Neural crest cell (in vitro differentiated cells): ENCODE measurements at regions not wholly inside any gene's neighbourhood (a gene's known extent, or its start where the extent isn't known, plus 50 kb on each side); places are given as distances from the start of the nearest gene placed in this dataset.
"Not testable (repeated sequence)": the region's sequence is repeated elsewhere in the genome, so short reads cannot be mapped to it uniquely, and the experiment has no call there.

Source experiments
- DNase-seq: peaks from one replicate; pipeline ENCODE4 v3.0.0; 2021; ENCODE audit warnings: low read depth, mixed read lengths, low spot score
- H3K27ac Mint-ChIP-seq: one replicate; pipeline ENCODE4 v1.8.0; 2021; ENCODE audit warnings: mild to moderate bottlenecking, mixed read lengths; ENCODE audit not compliant: unreplicated experiment
- H3K27me3 Mint-ChIP-seq: 2 replicates; pipeline ENCODE4 v1.8.0; 2021; ENCODE audit warnings: low read depth, mild to moderate bottlenecking, mixed read lengths
- H3K36me3 Mint-ChIP-seq: 2 replicates; pipeline ENCODE4 v1.8.0; 2021; ENCODE audit warnings: low read depth, mild to moderate bottlenecking, mixed read lengths
- H3K4me1 Mint-ChIP-seq: 2 replicates; pipeline ENCODE4 v1.8.0; 2021; ENCODE audit warnings: mixed read lengths
- H3K4me3 Mint-ChIP-seq: one replicate; pipeline ENCODE4 v1.8.0; 2021; ENCODE audit warnings: mild to moderate bottlenecking, mixed read lengths
- H3K9me3 Mint-ChIP-seq: 2 replicates; pipeline ENCODE4 v1.8.0; 2021; ENCODE audit warnings: mixed read lengths
- TF ChIP-seq, protein P1 (sequence below): fragments of 200-600 bp; sonication (generic); conservative IDR thresholded peaks from 2 replicates; pipeline ENCODE4 v1.5.0; 2021; ENCODE audit warnings: antibody characterized with exemption, mild to moderate bottlenecking

GRCh38 chr14:105767315-105767714 lies 240.9 kb downstream of the TMEM121 start:
- H3K36me3 Mint-ChIP-seq = no peaks in the 10 kb centered on the region
- TF ChIP-seq, protein P1, sequence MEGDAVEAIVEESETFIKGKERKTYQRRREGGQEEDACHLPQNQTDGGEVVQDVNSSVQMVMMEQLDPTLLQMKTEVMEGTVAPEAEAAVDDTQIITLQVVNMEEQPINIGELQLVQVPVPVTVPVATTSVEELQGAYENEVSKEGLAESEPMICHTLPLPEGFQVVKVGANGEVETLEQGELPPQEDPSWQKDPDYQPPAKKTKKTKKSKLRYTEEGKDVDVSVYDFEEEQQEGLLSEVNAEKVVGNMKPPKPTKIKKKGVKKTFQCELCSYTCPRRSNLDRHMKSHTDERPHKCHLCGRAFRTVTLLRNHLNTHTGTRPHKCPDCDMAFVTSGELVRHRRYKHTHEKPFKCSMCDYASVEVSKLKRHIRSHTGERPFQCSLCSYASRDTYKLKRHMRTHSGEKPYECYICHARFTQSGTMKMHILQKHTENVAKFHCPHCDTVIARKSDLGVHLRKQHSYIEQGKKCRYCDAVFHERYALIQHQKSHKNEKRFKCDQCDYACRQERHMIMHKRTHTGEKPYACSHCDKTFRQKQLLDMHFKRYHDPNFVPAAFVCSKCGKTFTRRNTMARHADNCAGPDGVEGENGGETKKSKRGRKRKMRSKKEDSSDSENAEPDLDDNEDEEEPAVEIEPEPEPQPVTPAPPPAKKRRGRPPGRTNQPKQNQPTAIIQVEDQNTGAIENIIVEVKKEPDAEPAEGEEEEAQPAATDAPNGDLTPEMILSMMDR = no peak

GRCh38 chr14:105768039-105768438 lies 241.7 kb downstream of the TMEM121 start:
- not testable (repeated sequence) for H3K4me3 Mint-ChIP-seq, H3K27ac Mint-ChIP-seq, H3K36me3 Mint-ChIP-seq, H3K27me3 Mint-ChIP-seq, DNase-seq, H3K4me1 Mint-ChIP-seq, H3K9me3 Mint-ChIP-seq

More at GRCh38 chr14:105767315-105767714, 240.9 kb downstream of the TMEM121 start:
- Mint-ChIP-seq H3K9me3 (no peaks in the 10 kb centered on the region), H3K27me3 (no peaks in the 10 kb centered on the region), H3K4me3 (no peak overlapping the region), H3K27ac (no peak overlapping the region), H3K4me1 (no peaks in the 10 kb centered on the region)
- DNase-seq = no peak

DNA sequence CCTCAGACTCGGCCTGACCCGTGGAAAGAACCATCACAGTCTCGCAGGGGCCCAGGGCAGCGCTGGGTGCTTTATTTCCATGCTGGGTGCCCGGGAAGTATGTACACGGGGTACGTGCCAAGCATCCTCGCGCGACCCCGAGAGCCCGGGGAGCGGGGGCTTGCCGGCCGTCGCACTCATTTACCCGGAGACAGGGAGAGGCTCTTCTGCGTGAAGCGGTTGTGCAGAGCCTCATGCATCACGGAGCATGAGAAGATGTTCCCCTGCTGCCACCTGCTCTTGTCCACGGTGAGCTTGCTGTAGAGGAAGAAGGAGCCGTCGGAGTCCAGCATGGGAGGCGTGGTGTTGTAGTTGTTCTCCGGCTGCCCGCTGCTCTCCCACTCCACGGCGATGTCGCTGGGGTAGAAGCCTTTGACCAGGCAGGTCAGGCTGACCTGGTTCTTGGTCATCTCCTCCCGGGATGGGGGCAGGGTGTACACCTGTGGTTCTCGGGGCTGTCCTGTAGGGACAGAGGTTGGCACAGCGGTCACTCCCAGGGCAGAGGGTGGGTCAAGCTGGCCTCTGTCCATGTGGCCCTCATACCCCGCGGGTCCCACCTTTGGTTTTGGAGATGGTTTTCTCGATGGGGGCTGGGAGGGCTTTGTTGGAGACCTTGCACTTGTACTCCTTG lies 242.8 kb downstream of the TMEM121 start:
- not testable (repeated sequence) for H3K4me3 Mint-ChIP-seq

DNA sequence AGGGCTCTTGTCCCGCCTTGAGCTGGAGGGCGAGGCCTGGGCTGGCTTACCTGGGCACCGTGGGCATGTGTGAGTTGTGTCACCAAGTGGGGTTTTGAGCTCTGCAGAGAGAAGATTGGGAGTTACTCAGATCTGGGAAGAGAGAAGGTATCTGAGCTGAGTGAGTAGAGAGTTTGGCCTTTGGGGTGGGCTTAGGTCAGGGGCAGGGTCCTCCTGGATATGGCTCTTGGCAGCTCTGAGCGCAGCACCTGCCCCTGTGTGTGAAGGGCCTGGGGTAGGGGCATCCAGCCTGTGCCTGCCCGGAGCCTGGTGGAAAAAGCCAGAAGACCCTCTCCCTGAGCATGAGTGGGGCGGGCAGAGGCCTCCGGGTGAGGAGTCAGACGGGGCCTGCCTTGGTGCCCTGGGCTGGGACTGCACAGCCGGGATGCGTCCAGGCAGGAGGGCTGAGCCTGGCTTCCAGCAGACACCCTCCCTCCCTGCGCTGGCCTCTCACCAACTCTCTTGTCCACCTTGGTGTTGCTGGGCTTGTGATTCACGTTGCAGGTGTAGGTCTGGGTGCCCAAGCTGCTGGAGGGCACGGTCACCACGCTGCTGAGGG lies 244.3 kb downstream of the TMEM121 start:
- not testable (repeated sequence) for H3K27ac Mint-ChIP-seq, H3K9me3 Mint-ChIP-seq, H3K27me3 Mint-ChIP-seq, H3K36me3 Mint-ChIP-seq, H3K4me3 Mint-ChIP-seq, DNase-seq, H3K4me1 Mint-ChIP-seq

More for the DNA sequence above, 242.8 kb downstream of the TMEM121 start:
- not testable (repeated sequence) for H3K36me3 Mint-ChIP-seq, H3K4me1 Mint-ChIP-seq, H3K9me3 Mint-ChIP-seq, H3K27ac Mint-ChIP-seq, H3K27me3 Mint-ChIP-seq, DNase-seq

GRCh38 chr14:105771261-105772226 lies 245.2 kb downstream of the TMEM121 start:
- not testable (repeated sequence) for H3K4me3 Mint-ChIP-seq, DNase-seq, H3K27ac Mint-ChIP-seq, H3K4me1 Mint-ChIP-seq, H3K9me3 Mint-ChIP-seq, H3K36me3 Mint-ChIP-seq, H3K27me3 Mint-ChIP-seq

GRCh38 chr14:105772710-105773250 lies 246.4 kb downstream of the TMEM121 start:
- DNase-seq, H3K27ac Mint-ChIP-seq, H3K9me3 Mint-ChIP-seq, H3K36me3 Mint-ChIP-seq, H3K4me3 Mint-ChIP-seq, H3K27me3 Mint-ChIP-seq, H3K4me1 Mint-ChIP-seq: not testable (repeated sequence)

- Mint-ChIP-seq H3K4me1 (no peaks in the 10 kb centered on the region), H3K4me3 (no peak overlapping the region), H3K27me3 (no peaks in the 10 kb centered on the region), H3K36me3 (peaks cover 4% of the 10 kb centered on the region), H3K9me3 (peaks cover 8% of the 10 kb centered on the region), H3K27ac (no peak overlapping the region)
- DNase-seq = no peak
- TF ChIP-seq, protein P1 = no peak
These were observed 247.2 kb downstream of the TMEM121 start for GRCh38 chr14:105773584-105773983.
